ENCODE measurements at regions not wholly inside any gene's neighbourhood (a gene's known extent, or its start where the extent isn't known, plus 50 kb on each side); places are given as distances from the start of the nearest gene placed in this dataset.

GRCh38 chr5:38655691-38656090 is 99.2 kb upstream of the LIFR start:
- no peak for TF ChIP-seq EZH2phosphoT487 (IDR thresholded peaks at IDR 0.05; ENCODE audit: insufficient read depth, low read depth)
- no peak for TF ChIP-seq EZH2 (IDR thresholded peaks at IDR 0.05; ENCODE audit: insufficient read depth, poor library complexity, severe bottlenecking)
